ENCODE measurements at regions not wholly inside any gene's neighbourhood (a gene's known extent, or its start where the extent isn't known, plus 50 kb on each side); places are given as distances from the start of the nearest gene placed in this dataset.

DNA sequence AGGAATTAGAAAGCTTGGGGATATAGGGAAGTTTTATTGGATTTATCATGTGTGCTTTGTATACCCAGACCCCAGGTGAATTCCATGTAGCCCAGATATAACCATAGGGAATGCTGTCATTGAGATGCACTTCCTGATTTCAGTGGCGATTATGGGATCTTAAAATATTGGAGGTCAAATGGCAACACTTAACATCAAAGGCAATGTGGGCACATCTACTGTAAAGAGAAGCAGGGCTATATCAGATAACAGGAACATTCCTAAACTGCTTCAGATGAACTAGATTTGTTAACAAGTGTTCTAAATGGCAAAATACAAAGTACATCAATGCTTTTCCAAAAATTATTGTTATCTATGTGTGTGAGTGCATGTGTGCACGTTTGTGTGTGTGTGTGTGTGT, 883.5 kb upstream of the EDIL3 start:
- H3K4me3 ChIP-seq: no peak overlapping the region
- no peak overlapping the region for H3K9ac ChIP-seq
- no peaks in the 10 kb centered on the region for H3K36me3 ChIP-seq
- no peaks in the 10 kb centered on the region for H3K27me3 ChIP-seq
- H3K9me3 ChIP-seq: no peaks in the 10 kb centered on the region
- no peak overlapping the region for H3K4me2 ChIP-seq
- no peaks in the 10 kb centered on the region for H3K4me1 ChIP-seq
- no peaks in the 10 kb centered on the region for H4K20me1 ChIP-seq
- no peak for TF ChIP-seq Cebpa-rat (IDR thresholded peaks at IDR 0.05)
- H3K27ac ChIP-seq: no peak overlapping the region

GRCh38 chr5:85278193-85278592, 893.5 kb upstream of the EDIL3 start:
- H3K36me3 ChIP-seq: no peaks in the 10 kb centered on the region
- no peak overlapping the region for H3K4me2 ChIP-seq
- no peaks in the 10 kb centered on the region for H3K4me1 ChIP-seq
- TF ChIP-seq Cebpa-rat (IDR thresholded peaks at IDR 0.05): no peak
- no peak overlapping the region for H3K9ac ChIP-seq
- no peaks in the 10 kb centered on the region for H3K9me3 ChIP-seq
- no peak overlapping the region for H3K27ac ChIP-seq
- no peaks in the 10 kb centered on the region for H4K20me1 ChIP-seq
- H3K27me3 ChIP-seq: no peaks in the 10 kb centered on the region
- no peak overlapping the region for H3K4me3 ChIP-seq

DNA sequence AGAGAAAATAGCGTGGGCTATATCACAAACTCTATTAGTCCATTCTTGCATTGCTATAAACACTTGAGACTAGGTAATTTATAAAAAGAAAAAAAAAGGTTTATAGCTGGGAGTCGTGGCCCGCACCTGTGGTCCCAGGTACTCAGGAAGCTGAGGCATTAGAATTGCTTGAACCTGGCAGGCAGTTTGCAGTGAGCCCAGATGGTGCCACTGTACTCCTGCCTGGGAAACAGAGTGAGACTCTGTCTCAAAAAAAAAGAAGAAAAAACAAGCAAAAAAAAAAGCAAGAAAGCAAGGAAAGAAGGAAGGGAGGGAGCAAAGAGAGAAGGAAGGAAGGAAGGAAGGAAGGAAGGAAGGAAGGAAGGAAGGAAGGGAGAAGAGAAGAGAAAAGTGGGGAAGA, 904.2 kb upstream of the EDIL3 start:
- H3K27ac ChIP-seq: no peak overlapping the region
- no peaks in the 10 kb centered on the region for H3K4me1 ChIP-seq
- H3K27me3 ChIP-seq: no peaks in the 10 kb centered on the region
- no peaks in the 10 kb centered on the region for H3K9me3 ChIP-seq
- no peaks in the 10 kb centered on the region for H4K20me1 ChIP-seq
- H3K4me3 ChIP-seq: no peak overlapping the region
- H3K36me3 ChIP-seq: no peaks in the 10 kb centered on the region
- H3K9ac ChIP-seq: no peak overlapping the region
- no peak for TF ChIP-seq Cebpa-rat (IDR thresholded peaks at IDR 0.05)
- H3K4me2 ChIP-seq: no peak overlapping the region

DNA sequence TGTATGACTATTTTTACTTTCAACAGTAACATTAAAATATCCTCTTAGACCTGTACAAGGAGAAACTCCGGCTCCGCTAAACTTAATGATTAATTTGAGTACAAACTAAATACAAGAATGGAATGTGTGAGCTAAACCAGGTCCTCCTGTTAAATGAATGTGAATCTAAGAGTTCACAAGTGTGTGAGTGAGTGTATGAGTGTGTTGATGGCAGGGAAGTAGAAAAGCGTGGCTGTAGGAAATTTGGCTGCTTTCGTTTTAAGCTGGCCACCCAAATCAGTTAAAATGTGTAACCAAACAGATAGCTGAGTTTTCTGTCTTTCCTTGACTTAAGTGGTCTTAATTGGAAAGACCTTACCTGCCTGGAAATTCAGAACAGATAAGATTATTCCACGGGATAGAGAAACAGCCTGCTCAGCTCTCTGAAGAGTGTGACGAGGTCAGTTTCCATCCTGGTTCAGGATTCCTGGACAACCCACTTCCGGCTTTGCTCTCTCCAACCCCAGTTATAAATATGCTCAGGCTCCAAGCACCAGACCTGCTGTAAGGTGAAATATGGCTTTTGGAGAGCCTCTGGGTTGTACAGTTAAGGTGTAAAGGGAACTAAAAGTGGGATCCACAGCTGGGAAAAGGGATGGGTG, 908.6 kb upstream of the EDIL3 start:
- Histone ChIP-seq H3K9me3 (no peaks in the 10 kb centered on the region), H4K20me1 (no peaks in the 10 kb centered on the region), H3K36me3 (no peaks in the 10 kb centered on the region), H3K4me3 (no peak overlapping the region), H3K27ac (no peak overlapping the region), H3K4me2 (no peak overlapping the region), H3K27me3 (no peaks in the 10 kb centered on the region), H3K9ac (no peak overlapping the region), H3K4me1 (no peaks in the 10 kb centered on the region)
- TF ChIP-seq Cebpa-rat (IDR thresholded peaks at IDR 0.05): no peak

DNA sequence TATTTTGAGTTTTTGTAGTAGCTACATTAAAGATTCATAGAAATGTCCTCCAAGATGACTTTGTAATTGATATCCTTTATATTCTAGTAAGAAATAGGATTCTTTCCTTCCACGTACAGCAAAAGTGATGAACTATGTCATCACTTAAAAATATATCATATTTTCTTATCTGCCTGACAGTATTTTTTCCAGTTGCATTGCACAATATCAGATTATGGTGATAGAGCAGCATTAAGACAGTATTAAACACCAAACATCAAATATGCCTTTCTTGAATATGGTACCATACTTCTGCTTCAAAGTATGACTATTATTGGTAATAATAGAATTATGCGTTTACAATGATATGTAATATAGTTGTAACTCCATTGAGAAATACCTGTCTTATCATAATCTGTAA, 919.8 kb upstream of the EDIL3 start:
- H3K9ac ChIP-seq: no peak overlapping the region

DNA sequence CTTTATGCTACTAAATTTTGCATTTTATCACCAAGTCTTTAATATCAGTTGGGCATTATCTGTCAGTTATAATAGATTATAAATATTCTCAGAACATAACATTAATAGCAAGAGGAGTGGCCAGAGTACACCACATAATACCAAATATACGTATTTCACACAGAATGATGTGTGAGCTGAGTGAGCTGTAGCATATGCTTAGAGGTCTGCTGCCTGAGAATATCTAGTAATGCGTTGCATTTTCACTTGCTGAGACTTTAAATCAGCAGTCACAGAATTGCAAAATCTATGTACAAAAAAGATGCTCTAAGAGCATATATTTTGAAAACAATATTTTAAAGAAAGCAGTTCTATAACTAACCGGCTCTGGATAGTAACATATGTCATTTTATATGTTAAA, 921.1 kb upstream of the EDIL3 start:
- no peaks in the 10 kb centered on the region for H3K4me1 ChIP-seq
- H3K4me3 ChIP-seq: no peak overlapping the region
- no peak overlapping the region for H3K27ac ChIP-seq
- TF ChIP-seq Cebpa-rat (IDR thresholded peaks at IDR 0.05): no peak
- no peaks in the 10 kb centered on the region for H3K27me3 ChIP-seq
- no peak overlapping the region for H3K4me2 ChIP-seq
- no peaks in the 10 kb centered on the region for H3K36me3 ChIP-seq
- H3K9ac ChIP-seq: no peak overlapping the region
- no peaks in the 10 kb centered on the region for H3K9me3 ChIP-seq
- H4K20me1 ChIP-seq: no peaks in the 10 kb centered on the region

More for the DNA sequence above, 919.8 kb upstream of the EDIL3 start:
- no peaks in the 10 kb centered on the region for H3K4me1 ChIP-seq
- no peaks in the 10 kb centered on the region for H3K36me3 ChIP-seq
- TF ChIP-seq Cebpa-rat (IDR thresholded peaks at IDR 0.05): no peak
- no peaks in the 10 kb centered on the region for H3K27me3 ChIP-seq
- H3K9me3 ChIP-seq: no peaks in the 10 kb centered on the region
- H3K4me2 ChIP-seq: no peak overlapping the region
- no peaks in the 10 kb centered on the region for H4K20me1 ChIP-seq
- no peak overlapping the region for H3K4me3 ChIP-seq
- H3K27ac ChIP-seq: no peak overlapping the region

DNA sequence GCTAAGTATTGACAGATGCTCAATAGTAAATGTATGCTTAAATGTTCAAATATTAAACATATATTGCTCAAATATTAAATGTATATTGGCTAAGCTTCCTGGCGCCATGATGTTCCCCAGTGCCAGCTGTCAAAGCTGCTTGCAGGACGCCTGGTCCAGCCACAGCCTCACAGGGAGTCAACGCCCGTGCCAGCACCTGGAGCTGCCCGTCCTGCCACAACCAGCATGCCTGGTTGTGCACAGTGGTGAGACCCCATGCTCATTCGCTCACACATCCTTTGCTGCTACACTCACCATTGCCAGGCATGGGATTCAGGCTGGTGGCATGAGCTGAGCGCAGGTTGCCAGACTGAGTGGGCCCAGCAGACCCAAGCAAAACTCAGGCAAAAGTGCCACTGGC, 926.9 kb upstream of the EDIL3 start:
- TF ChIP-seq Cebpa-rat (IDR thresholded peaks at IDR 0.05): no peak
- Histone ChIP-seq H3K36me3 (no peaks in the 10 kb centered on the region), H3K27ac (no peak overlapping the region), H3K9me3 (no peaks in the 10 kb centered on the region), H4K20me1 (no peaks in the 10 kb centered on the region), H3K9ac (no peak overlapping the region), H3K27me3 (no peaks in the 10 kb centered on the region), H3K4me1 (no peaks in the 10 kb centered on the region), H3K4me3 (no peak overlapping the region), H3K4me2 (no peak overlapping the region)

DNA sequence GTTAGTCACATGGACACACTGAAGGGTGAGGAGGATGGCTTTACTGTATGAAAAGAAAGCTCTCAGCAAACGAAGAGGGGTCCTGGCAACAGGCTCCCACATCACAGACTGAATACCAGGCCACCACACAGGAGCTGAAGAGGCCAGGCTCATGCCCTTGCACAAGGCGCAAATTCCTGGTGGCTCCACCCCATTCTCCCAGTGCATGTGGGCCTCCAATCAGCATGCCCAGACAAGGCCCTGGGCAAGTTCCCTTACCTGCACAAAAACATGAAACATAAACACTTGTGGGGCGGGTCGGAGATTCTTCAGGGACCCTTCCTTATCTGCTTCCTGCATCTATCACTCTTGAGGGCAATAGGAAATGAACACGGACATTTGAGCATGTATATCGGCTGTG, 935.8 kb upstream of the EDIL3 start:
- H3K27me3 ChIP-seq: no peaks in the 10 kb centered on the region
- no peaks in the 10 kb centered on the region for H3K36me3 ChIP-seq
- H3K9me3 ChIP-seq: no peaks in the 10 kb centered on the region
- H3K4me2 ChIP-seq: no peak overlapping the region
- no peaks in the 10 kb centered on the region for H4K20me1 ChIP-seq
- no peak overlapping the region for H3K27ac ChIP-seq
- H3K4me3 ChIP-seq: no peak overlapping the region
- TF ChIP-seq Cebpa-rat (IDR thresholded peaks at IDR 0.05): no peak
- H3K4me1 ChIP-seq: peaks cover 8% of the 10 kb centered on the region; the same call in 1 of the 2 replicates
- no peak overlapping the region for H3K9ac ChIP-seq

DNA sequence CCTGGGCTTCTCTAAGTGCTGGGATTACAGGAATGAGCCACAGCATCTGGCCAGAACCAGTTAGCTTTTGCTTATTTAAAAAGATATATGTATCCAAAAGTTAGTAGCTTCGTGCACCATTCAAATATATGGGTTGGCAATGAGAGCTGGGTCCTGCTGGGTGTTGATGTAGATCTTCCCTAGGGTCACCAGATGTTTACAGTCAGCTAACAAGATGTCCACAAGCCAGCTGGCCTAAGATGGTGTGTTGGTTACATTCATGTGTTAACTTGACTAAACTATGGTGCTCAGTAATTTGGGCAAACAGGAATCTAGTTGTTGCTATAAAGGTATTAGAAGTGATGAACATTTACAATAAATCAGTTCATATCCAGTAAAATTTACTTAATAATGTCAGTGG, 948.6 kb upstream of the EDIL3 start:
- Histone ChIP-seq H3K4me3 (no peak overlapping the region), H3K36me3 (no peaks in the 10 kb centered on the region)

DNA sequence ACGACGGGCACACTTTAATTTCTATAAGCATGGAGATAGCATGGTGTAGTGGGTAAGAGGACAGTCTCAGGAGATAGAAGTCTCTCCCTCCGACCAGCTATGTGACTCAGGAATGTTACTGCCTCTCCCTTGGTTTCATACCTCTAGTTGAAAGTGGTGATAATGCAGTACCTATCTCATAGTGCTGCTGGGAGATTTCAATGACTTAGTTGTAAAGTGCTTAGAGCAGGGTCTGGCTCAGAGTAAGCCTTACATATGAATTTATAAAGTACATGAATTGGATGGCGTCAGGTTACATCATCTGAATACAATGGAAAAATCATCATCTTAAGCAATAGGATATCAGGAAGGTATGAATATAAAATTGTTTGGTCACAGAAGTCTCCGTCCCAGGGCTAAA, 952.8 kb upstream of the EDIL3 start:
- Histone ChIP-seq H3K9me3 (no peaks in the 10 kb centered on the region), H3K27me3 (no peaks in the 10 kb centered on the region), H3K9ac (no peak overlapping the region), H3K36me3 (no peaks in the 10 kb centered on the region), H3K27ac (no peak overlapping the region), H3K4me3 (no peak overlapping the region), H3K4me2 (no peak overlapping the region), H4K20me1 (no peaks in the 10 kb centered on the region), H3K4me1 (no peaks in the 10 kb centered on the region)
- TF ChIP-seq Cebpa-rat (IDR thresholded peaks at IDR 0.05): no peak

More for the DNA sequence above, 948.6 kb upstream of the EDIL3 start:
- Histone ChIP-seq H4K20me1 (no peaks in the 10 kb centered on the region), H3K27me3 (no peaks in the 10 kb centered on the region), H3K9ac (no peak overlapping the region), H3K4me2 (no peak overlapping the region), H3K4me1 (no peaks in the 10 kb centered on the region), H3K9me3 (no peaks in the 10 kb centered on the region), H3K27ac (no peak overlapping the region)
- TF ChIP-seq Cebpa-rat (IDR thresholded peaks at IDR 0.05): no peak

DNA sequence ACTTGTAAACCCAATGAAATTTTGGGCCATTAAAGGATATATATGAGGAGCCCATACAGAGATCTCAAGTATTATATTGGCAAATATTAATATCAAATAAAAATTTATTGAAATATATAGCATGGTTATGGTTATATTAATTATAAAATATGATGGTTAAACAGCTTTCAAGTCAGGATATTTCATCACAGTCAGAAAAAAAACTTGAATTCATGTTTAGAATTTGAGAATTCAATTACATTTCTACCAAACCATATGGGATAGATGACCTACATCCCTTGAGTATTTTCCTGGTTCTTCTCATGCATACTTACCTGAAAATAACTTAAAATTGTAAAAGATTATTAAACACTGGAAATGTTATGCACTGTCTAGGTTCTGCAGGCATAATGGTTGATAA, 956.1 kb upstream of the EDIL3 start:
- no peak overlapping the region for H3K4me3 ChIP-seq
- H4K20me1 ChIP-seq: no peaks in the 10 kb centered on the region
- no peaks in the 10 kb centered on the region for H3K36me3 ChIP-seq
- no peak overlapping the region for H3K4me2 ChIP-seq
- no peak overlapping the region for H3K9ac ChIP-seq
- H3K27me3 ChIP-seq: no peaks in the 10 kb centered on the region
- no peak overlapping the region for H3K27ac ChIP-seq
- TF ChIP-seq Cebpa-rat (IDR thresholded peaks at IDR 0.05): no peak
- no peaks in the 10 kb centered on the region for H3K9me3 ChIP-seq
- no peaks in the 10 kb centered on the region for H3K4me1 ChIP-seq

Data from BLaER1 (cell line).